NCI-H1694 (cell line): ENCODE measurements at regions not wholly inside any gene's neighbourhood (a gene's known extent, or its start where the extent isn't known, plus 50 kb on each side); places are given as distances from the start of the nearest gene placed in this dataset.

Source experiments
- DNase-seq: peaks from one replicate; lab custom pipeline; 2025; lab: John Stamatoyannopoulos, UW

- no peak for DNase-seq
These were observed 69.2 kb upstream of the PSMA6 start for GRCh38 chr14:35222872-35223466.

GRCh38 chr14:35223927-35224326 is 68.3 kb upstream of the PSMA6 start:
- DNase-seq, result no peak

- DNase-seq, result no peak
These were observed 67.6 kb upstream of the PSMA6 start for GRCh38 chr14:35224615-35225014.

GRCh38 chr14:35229084-35229791 is 62.9 kb upstream of the PSMA6 start:
- DNase-seq, result peak; percentile 34

GRCh38 chr14:35229792-35230089 is 62.4 kb upstream of the PSMA6 start:
- no peak for DNase-seq

GRCh38 chr14:35231207-35231760 is 60.9 kb upstream of the PSMA6 start:
- no peak for DNase-seq

GRCh38 chr14:35234012-35234805 is 58.0 kb upstream of the PSMA6 start:
- DNase-seq, result no peak

- DNase-seq, result no peak
These were observed 56.3 kb upstream of the PSMA6 start for GRCh38 chr14:35235840-35236239.

GRCh38 chr14:35236806-35237205 is 55.4 kb upstream of the PSMA6 start:
- DNase-seq, result no peak

- DNase-seq, result no peak
These were observed 52.0 kb upstream of the PSMA6 start for GRCh38 chr14:35240231-35240630.
